ENCODE measurements at regions not wholly inside any gene's neighbourhood (a gene's known extent, or its start where the extent isn't known, plus 50 kb on each side); places are given as distances from the start of the nearest gene placed in this dataset.
"Not testable (repeated sequence)": the region's sequence is repeated elsewhere in the genome, so short reads cannot be mapped to it uniquely, and the experiment has no call there.

- DNase-seq, result no peak
Measured at GRCh38 chr16:8436931-8437330, 153.4 kb downstream of the TMEM114 start.

GRCh38 chr16:8431783-8432182, 158.5 kb downstream of the TMEM114 start:
- DNase-seq, result no peak

DNA sequence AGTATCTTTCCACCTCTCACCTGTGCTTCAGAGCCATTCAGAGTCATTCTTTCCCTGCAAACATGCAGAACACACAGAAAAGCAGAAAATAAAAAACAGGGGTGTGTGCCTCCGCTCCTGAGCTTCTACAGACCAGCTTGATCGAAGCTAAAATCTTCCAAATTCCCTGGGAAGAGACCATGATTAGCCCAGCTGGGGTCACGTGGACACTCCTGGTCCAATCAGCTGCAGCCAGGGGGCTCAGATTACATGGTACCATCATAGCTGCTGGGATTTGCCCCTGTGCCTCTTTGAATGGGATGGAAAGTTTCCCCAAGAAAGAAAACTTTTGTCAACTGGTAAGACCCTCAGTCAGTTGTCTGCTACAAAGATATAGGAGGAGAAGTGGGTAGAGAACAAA, 159.9 kb downstream of the TMEM114 start:
- no peak for DNase-seq

- no peak for DNase-seq
Measured at GRCh38 chr16:8426569-8426968, 163.7 kb downstream of the TMEM114 start.

GRCh38 chr16:8417145-8417544, 173.2 kb downstream of the TMEM114 start:
- no peak for DNase-seq

- DNase-seq, result no peak
Measured at GRCh38 chr16:8408855-8409567, 181.3 kb downstream of the TMEM114 start.

DNA sequence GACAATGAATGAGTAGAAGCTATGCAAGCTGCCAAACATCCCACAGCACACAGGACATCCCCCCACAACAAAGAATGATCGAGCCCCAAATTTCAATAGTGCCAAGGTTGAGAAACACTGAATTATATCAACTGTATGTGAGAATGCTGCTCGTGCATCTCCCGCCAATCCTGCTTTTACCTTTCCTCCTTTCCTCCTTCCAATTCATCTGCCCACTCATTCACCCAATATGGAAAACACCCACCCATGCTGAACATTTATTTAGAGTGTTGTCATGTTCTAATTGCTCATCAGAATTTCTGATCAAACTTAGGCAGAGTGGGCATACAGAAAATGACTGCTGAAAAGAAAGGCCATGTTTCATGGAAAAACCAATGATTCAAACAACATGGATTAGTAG, 183.0 kb downstream of the TMEM114 start:
- no peak for DNase-seq

GRCh38 chr16:8403978-8404749, 186.1 kb downstream of the TMEM114 start:
- no peak for DNase-seq

DNA sequence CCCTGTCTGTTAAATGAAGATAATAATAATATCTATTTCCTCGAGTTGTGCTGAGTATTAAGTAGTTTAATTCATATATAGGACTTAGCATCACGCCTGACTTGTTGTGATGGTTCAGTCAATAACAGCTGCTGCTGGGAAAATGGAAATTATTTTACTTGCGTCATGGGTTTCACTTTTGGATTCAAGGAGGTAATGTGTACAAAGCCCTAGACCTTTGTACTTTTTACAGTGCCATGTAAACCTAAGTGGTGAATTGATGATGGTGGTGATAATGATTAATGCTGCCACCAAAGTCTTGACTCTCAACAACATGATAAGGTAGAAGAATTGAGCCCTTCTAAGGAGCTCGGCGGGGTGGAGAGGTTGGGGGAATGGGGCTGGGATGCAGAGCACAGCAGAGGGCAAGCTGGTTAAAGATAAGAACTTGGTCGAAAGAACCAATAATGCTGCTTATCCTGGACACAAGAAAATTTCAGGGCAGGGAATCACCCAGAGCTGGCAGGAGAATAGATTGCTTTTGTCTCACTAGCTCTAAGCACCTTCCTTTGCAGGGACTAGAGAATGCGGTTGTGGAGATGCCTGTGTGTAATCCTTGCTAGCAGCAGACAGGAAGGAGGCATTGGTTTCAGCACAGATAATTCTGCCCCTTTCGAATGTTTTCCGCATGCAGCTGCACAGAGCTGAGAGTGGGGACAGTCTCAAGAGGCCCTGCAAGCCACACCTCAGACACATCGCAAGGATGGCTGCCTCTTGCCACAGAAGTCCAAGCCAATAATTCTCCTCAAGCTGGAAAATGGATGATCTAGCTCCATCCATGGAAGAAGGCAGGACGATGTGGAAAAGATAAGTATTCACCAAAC, 187.1 kb downstream of the TMEM114 start:
- DNase-seq, result no peak

DNA sequence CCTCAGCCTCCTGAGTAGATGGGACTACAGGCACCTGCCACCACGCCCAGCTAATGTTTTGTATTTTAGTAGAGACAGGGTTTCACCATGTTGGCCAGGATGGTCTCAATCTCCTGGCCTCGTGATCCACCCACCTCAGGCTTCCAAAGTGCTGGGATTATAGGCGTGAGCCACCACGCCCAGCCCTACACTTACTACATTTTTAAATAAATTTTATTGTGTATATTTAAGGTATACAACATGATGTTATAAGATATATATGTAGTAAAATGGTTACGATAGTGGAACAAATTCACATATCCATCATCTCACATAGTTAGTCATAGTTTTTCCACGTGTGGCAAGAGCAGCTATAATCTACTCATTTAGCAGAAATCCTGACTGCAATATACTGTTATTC, 189.6 kb downstream of the TMEM114 start:
- DNase-seq, result not testable (repeated sequence)

DNA sequence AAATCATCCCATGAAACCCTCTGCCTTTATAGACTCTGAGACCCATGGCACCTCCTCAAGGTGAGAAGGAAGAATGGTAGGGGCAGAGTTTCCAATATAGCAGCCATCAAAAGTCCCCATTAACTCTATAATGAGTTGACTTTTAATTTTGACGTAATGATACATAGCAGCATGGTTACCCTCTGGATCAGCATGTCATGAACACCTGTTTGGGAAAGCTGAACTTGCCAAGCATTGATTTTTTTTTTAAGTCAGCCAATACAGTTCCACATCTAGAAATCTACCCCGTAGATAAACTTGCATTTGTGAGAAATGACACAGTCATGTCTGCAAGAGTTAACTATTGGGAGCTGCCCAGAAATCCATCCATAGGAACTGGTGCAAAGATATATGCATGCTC, 191.8 kb downstream of the TMEM114 start:
- no peak for DNase-seq

DNA sequence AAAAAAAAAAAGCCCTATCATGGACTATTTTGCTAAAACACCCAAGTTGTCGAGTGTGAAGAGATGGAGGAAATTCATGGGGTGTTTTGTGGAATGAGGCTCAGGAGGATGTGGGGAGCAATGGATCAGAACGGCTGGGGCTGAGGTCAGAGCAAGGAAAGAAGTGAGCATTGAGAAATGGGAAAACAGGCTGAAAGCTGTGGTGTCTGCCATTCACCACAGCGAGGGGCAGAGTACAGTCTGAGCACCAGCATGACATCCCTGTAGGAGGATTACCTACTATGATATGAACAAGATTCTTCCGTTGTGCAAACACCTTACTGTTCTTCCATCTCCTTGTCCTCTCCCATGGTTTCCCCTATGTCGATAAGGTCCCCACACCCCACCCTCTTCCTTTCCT, 193.1 kb downstream of the TMEM114 start:
- DNase-seq, result no peak

- no peak for DNase-seq
Measured at GRCh38 chr16:8396463-8396862, 193.8 kb downstream of the TMEM114 start.

GRCh38 chr16:8391257-8391656, 199.1 kb downstream of the TMEM114 start:
- DNase-seq, result no peak

DNA sequence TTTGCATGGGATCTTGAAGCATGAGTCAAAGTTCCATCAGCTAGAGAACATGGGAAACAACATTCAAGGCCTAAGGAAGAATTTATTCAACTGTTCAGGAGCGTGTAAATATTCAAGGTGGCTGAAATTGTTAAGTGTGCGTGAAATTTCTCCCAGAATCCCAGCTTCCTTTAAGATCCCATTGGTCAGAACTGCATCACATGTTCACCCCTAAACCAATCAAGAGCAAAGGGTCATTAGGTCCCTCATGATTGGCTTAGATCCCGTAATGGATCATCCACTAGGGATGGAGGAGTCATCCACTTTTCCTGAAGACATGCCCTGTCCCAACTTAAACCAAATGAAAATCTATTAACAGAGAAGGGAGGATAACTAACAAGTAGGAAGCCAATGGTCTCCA, 201.6 kb downstream of the TMEM114 start:
- DNase-seq, result no peak

DNA sequence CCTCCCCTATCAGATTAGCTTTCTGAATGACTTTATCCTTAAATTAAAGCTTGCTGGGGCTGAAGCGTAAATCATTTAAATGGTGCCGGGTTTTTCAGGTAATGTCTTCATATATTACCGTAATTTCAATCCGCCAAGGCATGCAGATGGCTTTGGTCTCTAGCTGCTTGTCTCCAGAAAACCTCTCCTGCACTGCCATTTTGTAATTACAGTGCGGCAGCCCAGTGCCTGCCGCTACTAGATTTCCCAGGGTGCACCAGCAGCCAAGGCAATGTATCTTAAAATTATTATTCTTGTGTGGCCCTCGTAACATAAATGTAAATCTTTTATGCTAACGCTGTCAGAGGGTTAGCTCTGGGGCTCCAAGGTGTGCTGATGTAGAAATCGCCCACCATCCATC, 208.5 kb downstream of the TMEM114 start:
- DNase-seq, result no peak

- no peak for DNase-seq
Measured at GRCh38 chr16:8380311-8380710, 210.0 kb downstream of the TMEM114 start.

DNA sequence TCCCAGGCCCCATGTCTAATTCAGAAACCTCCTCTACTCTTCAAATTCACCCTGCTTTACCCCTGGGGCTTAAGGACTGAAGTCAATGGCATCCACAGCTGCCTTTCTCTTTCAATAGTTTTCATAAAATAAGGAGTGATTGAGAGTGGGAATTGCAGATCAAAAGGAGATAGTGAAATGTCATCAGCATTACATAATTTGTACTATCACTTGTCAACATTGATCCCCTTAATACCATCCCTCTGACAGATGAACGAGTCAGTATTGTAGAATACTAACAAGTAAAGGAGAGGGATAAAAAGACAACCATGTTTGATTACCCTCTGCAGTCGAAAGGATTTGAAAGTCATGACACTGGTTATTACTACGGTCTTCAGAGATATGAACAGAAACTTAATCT, 212.4 kb downstream of the TMEM114 start:
- DNase-seq, result no peak

GRCh38 chr16:8376858-8377257, 213.5 kb downstream of the TMEM114 start:
- DNase-seq, result no peak

- DNase-seq, result no peak
Measured at GRCh38 chr16:8376430-8376829, 213.9 kb downstream of the TMEM114 start.

GRCh38 chr16:8375232-8375587, 215.1 kb downstream of the TMEM114 start:
- no peak for DNase-seq

GRCh38 chr16:8374586-8375231, 215.6 kb downstream of the TMEM114 start:
- no peak for DNase-seq
